ENCODE measurements at regions not wholly inside any gene's neighbourhood (a gene's known extent, or its start where the extent isn't known, plus 50 kb on each side); places are given as distances from the start of the nearest gene placed in this dataset.

DNA sequence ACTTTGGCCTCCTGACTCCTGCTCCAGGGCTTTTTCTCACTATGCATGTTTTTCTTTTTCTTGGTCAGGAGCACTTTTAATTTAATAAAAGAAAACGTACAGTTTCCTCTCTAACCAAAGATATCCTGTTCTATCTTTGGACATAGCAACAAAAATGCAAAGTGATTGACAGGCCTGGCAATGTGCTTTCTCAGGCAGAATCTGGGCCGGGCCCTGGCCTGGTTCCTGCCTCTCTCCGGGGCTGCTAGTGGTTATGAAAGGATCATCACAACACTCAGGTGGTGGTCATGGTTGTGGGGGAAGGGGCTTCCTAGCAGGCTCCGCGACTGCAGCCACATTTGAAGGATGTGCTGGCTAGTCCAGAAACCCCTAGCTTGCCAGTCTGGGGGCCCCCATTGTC is 85.8 kb upstream of the USP24 start:
- TF ChIP-seq POLR2AphosphoS5 (IDR thresholded peaks at IDR 0.05; ENCODE audit: low read depth) = no peak
- TF ChIP-seq, protein P1, sequence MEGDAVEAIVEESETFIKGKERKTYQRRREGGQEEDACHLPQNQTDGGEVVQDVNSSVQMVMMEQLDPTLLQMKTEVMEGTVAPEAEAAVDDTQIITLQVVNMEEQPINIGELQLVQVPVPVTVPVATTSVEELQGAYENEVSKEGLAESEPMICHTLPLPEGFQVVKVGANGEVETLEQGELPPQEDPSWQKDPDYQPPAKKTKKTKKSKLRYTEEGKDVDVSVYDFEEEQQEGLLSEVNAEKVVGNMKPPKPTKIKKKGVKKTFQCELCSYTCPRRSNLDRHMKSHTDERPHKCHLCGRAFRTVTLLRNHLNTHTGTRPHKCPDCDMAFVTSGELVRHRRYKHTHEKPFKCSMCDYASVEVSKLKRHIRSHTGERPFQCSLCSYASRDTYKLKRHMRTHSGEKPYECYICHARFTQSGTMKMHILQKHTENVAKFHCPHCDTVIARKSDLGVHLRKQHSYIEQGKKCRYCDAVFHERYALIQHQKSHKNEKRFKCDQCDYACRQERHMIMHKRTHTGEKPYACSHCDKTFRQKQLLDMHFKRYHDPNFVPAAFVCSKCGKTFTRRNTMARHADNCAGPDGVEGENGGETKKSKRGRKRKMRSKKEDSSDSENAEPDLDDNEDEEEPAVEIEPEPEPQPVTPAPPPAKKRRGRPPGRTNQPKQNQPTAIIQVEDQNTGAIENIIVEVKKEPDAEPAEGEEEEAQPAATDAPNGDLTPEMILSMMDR (IDR thresholded peaks at IDR 0.05; ENCODE audit: insufficient read depth, low read length) = no peak
- no peak for TF ChIP-seq GABPA (IDR thresholded peaks at IDR 0.05; ENCODE audit: low read depth)
